IPS-NIHi11 (cell line): ENCODE measurements at regions not wholly inside any gene's neighbourhood (a gene's known extent, or its start where the extent isn't known, plus 50 kb on each side); places are given as distances from the start of the nearest gene placed in this dataset.
A peak's percentile ranks its signal among the peaks of the same experiment; 100 is the strongest.

Experiments used
- DNase-seq: peaks from one replicate; pipeline ENCODE4 v3.0.0; 2012; ENCODE audit warnings: mixed read lengths, low spot score

GRCh38 chr16:55225972-55226542 is 97.9 kb upstream of the IRX6 start:
- no peak for DNase-seq

GRCh38 chr16:55232822-55233221 is 91.2 kb upstream of the IRX6 start:
- no peak for DNase-seq

DNA sequence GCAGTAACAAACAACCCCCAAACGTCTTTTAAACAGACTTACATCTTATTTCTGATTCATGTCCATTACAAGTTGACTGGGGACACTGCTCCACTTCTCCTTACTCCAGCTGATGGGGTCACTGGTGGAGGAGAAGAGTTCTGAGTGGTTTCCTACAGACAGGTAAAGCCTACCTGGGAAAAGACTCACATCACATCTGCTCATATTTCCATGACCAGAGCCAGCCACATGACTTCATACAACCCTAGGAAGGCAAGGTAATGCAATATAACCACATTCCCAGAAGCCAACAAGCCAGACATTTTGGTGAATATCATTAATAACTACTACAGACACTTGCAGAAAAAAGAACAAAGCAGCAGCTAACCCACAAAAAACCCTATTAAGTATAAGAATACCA is 90.5 kb upstream of the IRX6 start:
- no peak for DNase-seq

DNA sequence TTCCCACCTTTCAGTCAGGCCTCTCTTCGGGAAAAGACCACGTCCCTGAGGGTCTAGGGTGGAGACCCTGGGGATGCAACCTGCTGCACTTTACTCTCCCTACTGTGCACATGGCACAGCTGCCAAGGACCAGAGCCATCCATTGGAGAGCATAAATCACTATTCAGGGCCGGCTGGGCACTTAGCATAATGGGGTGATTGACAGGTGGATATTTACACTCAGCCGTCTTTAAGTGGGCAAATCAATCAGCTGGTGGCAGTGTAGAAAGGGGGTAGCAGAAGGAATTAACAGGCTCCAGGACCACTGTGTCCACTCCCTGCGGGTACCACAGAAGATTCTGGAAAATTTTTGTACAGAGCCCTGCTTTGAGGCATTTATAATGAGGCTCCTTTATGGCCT is 87.3 kb upstream of the IRX6 start:
- no peak for DNase-seq

- DNase-seq = no peak
These were observed 84.3 kb upstream of the IRX6 start for GRCh38 chr16:55239723-55240122.

- peak; percentile 17 for DNase-seq
These were observed 83.1 kb upstream of the IRX6 start for GRCh38 chr16:55240888-55241287.

- DNase-seq = no peak
These were observed 81.3 kb upstream of the IRX6 start for GRCh38 chr16:55242667-55243066.

- DNase-seq = no peak
These were observed 75.9 kb upstream of the IRX6 start for GRCh38 chr16:55248058-55248457.

DNA sequence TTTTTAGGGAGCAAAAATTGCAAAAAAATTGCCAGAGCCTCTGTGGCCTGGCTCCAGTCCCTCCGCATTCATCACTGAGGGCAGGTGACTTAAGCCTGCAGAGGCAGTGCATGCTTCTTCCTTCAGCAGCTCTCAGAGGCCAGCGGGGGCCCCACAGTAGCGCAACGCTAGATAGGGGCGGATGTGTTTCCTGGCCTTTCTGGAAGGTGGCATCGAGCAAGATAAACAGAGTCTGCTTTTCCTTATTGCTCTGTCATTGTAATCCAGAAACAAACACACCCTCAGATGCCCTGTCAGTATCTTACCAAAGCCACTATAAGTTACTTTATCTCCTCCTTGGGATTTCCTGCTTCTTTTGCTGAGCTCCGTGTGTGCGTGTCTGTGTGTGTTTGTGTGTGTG is 75.5 kb upstream of the IRX6 start:
- no peak for DNase-seq

- no peak for DNase-seq
These were observed 74.6 kb upstream of the IRX6 start for GRCh38 chr16:55249361-55249760.

DNA sequence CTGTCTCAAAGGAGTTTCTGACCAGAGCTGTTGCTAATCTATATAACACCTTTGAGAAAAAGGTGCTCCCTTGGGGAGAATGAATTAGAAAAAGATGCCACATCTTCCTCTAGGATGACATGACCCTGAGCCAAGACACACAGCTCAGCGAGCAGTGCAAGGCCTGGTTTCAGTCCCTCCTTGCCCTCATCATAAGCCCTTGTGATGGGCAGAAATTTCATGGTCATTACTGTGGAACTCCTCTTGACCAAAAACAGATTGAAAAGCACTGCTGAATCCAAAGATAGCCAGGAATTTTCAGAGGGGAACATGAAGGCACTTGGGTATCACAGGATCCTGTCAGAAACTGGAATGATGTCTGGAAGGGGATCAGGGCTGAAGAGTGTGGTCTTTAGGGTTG is 74.1 kb upstream of the IRX6 start:
- no peak for DNase-seq

DNA sequence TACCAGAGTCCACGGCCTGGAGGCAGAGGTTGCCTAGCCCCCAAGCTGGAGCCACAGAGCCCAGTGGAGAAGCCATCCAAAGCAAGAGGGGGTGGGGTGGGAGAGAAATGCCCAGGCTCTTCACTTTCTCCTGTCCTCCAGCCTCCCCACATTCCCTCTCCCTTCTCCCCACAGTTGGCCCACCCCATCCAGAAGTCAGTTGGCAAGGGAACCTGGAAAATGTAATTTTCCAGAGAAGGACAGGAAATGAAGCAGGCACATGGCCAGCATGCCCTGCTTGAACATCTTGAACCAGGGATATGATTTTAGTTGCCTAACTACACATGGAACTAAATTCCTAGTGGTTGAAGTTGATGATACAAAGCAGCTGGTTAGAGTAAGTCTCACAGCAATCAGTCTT is 73.3 kb upstream of the IRX6 start:
- DNase-seq = no peak

DNA sequence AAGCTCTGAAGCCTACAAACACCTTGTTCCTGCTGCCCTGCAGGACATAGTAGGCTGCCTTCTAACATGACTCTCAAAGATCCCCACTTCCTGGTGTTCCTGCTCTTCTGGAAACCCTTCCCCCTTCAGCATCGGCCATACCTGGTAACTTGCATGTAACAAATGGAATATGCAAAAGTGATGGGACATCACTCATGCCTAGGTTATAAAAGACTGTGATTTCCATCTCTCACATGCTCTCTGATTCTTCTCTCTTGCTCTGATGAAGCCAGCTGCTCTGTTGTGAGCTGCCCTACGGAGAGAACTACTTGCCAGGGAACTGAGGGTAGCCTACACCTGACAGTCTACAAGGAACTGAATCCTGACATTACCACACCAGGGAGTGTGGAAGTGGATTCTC is 72.9 kb upstream of the IRX6 start:
- no peak for DNase-seq

DNA sequence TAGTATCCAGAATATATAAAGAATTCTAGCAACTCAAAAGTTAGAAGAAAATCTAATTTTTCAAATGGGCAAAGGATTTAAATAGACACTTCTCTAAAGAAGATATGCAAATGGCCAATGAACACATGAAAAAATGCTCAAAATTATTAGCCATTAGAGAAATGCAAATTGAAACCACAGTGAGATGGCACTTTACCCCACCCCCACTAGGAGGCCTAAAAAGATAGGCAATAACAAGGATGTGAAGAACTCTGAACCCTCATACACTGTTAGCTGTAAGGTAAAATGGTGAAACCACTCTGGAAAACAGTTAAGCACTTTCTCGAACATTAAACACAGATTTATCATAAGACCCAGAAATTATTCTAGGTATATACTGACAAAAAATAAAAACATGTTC is 71.4 kb upstream of the IRX6 start:
- DNase-seq = no peak

GRCh38 chr16:55253987-55254386 is 70.0 kb upstream of the IRX6 start:
- no peak for DNase-seq

DNA sequence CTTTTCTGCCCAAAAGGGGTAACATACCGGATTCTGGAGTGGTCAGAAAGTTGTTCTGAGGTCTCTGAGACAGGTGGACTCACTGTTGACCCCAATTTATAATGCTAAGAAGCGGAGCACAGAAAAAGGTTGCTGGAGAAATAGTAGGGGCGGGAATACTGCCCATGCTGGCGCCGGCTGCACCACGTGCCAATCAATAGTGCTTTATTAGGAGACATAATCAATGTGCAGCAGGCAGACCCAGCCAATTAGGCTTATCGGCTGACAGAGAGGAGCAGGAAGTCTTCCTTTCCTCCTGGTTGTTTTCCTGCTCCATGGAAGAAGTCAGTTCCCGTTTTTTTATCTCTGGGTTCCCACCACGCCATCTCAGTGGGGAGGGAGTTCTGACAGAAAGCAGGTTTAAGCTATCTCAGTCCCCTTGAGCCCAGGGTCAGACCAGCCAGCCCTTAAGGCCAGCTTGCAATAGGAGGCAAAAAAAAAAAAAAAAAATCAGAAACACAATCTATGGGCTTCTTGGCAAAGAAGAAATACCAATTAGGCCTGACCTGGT is 68.2 kb upstream of the IRX6 start:
- no peak for DNase-seq

GRCh38 chr16:55256412-55257016 is 67.5 kb upstream of the IRX6 start:
- no peak for DNase-seq

DNA sequence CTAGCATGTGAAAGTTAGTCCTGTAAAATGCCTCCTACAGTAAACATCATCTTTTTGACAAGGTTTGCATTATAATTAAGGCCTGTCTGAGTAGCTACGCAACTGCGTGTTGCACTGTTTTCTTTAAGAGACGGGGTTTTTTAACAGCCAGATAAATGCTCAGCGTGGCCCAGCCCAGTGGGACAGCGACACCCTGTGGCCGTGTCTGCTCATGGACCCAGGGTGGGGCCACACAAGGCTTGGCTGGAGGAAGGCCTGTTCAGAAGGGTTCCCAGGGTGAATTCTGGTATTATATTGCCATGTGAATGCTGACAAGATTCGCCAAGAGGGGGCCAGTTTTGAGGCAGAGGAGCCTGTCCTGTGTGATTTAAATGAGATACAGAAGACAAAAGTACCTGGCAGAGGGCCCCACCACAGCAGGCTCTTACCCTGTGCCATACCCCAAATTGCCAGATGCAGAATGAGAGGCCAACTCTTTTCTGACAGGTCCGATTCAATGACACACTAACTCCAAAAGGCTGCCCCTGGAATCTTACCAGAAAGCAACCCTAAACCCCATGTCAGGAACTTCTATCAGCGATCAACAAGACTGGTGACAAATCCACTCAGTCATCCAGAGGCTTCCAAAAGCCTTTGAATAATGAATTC is 65.9 kb upstream of the IRX6 start:
- DNase-seq = peak; percentile 75

- DNase-seq = no peak
These were observed 62.7 kb upstream of the IRX6 start for GRCh38 chr16:55261301-55261700.

GRCh38 chr16:55263271-55264250 is 60.4 kb upstream of the IRX6 start:
- no peak for DNase-seq

GRCh38 chr16:55264949-55265348 is 59.1 kb upstream of the IRX6 start:
- no peak for DNase-seq

- no peak for DNase-seq
These were observed 58.1 kb upstream of the IRX6 start for GRCh38 chr16:55265926-55266325.
